Frontal cortex (tissue), 3 donors: ENCODE measurements at regions not wholly inside any gene's neighbourhood (a gene's known extent, or its start where the extent isn't known, plus 50 kb on each side); places are given as distances from the start of the nearest gene placed in this dataset.

Experiments used
- DNase-seq, 2 donors: peaks; one replicate each; pipeline ENCODE4 v3.0.0; 2012; ENCODE audit warnings: low spot score in 2 of 2
- FAIRE-seq: peaks from 2 replicates; lab custom pipeline; 2012; peaks lifted over from hg19 to GRCh38; lab: Jason Lieb, UNC
- donor health status: control.
- donor health status: control.
- donor health status: control.

DNA sequence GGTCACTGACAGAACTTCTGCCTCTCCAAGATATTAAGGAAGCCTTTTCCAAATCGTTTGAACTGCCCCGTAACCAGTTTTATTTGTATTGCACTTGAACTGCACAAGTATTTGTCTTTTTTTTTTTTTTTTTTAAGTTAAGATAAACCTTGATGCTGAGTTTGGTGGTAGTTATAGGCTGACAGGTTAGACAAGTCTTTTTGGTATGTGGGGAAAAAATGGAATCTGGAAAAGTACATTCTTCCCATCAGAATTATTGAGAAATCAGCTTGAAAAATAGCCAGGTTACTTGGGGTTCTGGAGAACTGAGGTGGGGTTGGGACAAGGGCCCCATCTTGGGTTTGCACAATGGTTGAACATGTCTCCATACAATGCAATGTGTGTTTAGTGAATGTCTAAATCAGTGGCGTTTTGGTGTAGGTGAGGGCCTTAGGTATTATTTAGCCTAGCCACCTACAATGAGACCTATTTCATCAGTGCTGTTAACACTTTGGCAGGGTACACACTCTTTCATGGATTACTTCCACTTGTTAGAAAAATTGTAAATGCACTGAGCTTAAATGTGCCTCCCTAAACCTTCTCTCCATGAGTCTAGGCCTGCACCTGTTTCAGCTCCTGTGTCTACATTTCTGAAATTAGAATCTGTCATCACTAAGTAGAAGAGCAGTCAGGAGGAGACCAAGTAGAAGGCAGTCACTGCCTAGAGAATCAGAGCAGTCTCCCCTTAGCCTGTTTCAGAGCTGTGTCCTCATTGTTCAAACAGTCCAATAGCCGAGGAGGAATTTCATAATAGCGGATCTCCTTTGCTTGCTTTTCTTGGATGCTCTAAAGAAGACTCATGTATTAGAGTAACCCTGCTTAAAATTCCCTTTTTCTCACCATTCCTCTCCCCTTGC is 140.0 kb upstream of the HMHB1 start:
- FAIRE-seq, result no peak
- no peak for DNase-seq

DNA sequence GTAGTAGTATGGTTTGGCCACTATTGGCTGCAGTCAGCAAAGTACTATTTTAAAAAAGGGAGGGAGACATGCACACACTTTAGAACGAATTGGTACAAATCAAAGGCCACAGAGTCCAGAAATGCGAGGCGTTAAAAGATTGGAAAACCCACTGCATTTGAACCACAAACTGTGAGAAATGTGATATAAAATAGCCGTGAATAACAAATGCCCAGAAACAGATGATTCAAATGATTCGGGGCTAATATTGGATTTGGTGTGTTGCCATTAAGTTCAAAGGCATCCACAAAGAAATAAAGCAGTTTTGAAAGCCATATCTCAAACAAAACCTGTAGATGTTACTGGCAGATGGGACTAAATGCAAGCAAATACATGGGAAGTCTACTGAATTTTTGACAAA is 140.9 kb upstream of the HMHB1 start:
- FAIRE-seq (no peak), DNase-seq (no peak)

- DNase-seq (no peak), FAIRE-seq (no peak)
These were observed 146.1 kb upstream of the HMHB1 start for GRCh38 chr5:143665866-143666265.

- FAIRE-seq, result no peak
- no peak for DNase-seq
These were observed 147.3 kb upstream of the HMHB1 start for GRCh38 chr5:143664623-143665022.

DNA sequence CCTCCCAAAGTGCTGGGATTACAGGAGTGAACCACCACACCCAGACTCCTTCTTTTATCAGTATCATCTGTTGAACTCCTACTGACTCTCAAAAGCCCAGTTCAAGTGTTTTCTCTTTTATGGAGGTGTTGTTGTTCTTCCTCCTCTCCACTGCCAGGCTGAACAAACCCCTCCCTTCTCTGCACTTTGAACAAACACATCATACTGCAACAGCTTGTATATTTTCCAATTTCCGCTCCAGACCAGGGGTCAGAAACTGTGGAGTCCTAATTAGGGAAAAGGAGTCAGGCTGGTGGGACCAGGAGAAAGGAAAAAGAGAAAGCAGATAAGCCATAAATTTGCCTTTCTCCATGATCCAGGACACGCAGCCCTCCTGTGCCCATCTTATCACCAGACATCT is 148.1 kb upstream of the HMHB1 start:
- no peak for DNase-seq
- no peak for FAIRE-seq

- FAIRE-seq, result no peak
- no peak for DNase-seq
These were observed 149.9 kb upstream of the HMHB1 start for GRCh38 chr5:143662020-143662419.

DNA sequence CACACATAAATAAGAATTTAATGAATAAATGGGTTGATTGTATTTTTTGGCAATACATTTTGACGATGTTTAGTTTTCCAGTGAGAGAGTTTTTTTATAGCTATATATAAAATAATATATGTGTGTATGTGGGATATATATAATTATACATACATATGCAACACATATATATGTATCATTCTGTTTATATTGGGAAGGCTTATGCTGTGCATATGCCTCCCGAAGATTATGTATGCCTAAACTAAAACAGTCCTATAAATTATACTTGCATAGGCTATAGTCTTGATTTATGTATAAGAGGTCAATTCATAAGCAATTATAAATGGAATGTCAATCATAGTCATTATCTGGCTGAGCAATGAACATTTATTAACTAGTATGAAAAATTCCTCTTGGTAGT is 151.3 kb upstream of the HMHB1 start:
- FAIRE-seq (no peak), DNase-seq (no peak)

DNA sequence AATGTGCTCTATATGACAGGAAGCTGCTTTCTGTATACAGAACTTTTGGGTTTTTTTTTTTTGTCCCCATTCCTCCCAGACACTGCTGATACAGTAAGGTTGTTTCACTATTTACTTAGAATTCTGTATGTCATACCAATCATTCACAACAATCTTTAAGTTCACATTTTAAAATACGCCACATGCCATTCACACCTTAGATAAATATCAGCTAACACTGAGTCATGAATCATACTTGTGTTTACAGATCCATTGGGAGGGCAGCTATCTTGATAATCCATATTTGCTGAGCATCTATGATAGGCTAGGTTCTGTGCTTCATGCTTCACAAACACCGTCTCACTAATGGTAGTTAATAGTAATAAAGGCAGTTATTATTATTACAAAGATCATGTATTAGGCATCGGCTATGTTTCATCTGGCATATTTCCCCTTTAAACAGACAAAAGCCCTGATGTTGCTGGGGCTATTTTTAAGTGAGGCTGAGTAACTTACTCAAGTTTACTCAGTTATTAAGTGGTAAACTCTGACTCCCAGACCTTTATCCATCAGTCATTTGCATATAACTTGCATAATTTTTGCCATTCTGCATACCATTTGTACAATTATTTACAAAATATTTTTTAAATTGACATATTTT is 152.2 kb upstream of the HMHB1 start:
- no peak for FAIRE-seq
- no peak for DNase-seq

DNA sequence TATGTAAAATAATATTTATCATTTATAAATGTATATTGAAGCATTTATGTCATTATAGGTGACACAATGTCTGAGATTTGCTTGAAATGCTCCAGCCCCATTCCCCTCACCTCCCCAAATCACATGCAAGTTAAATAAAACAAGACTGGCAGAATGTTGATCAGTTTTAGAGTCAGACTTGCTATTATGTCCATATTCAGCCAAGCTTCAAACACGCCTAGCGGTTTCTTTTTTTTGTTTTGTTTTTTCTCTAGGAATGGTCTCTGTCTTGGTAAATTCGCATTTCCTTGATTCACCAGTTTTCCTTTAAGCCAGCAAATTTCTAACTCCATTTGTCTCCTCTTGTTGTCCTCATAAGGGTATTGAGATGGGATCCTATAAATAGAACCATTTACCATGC is 153.0 kb upstream of the HMHB1 start:
- no peak for DNase-seq
- FAIRE-seq, result no peak

DNA sequence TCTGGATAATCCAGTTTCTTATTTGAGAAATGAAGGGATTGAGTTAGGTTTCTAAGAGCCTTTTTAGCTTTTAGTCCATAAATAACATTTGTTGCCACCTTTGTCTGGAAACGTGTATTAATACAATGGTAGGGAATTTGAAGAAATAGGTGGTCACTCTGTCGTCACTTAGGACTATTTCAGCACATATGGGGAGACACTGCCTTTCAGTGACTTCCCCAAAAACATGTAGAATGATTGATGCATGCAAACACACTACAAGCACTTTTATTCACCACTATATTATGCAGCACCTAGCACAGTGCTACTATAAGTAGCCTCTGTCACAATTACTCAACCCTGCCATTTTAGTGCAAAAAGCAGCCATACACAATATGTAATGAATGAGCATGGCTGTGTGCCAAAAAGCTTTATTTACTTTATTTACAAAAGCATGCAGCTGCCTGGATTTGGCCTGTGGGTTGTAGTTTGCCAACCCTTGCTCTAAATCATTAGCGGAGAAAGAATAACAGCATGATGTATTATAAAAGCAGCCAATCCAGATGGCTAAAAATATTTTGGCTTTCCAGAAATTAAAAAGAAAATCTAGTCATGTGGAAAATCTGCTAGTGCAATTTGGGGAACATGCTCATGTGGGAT is 154.2 kb upstream of the HMHB1 start:
- no peak for FAIRE-seq
- no peak for DNase-seq

DNA sequence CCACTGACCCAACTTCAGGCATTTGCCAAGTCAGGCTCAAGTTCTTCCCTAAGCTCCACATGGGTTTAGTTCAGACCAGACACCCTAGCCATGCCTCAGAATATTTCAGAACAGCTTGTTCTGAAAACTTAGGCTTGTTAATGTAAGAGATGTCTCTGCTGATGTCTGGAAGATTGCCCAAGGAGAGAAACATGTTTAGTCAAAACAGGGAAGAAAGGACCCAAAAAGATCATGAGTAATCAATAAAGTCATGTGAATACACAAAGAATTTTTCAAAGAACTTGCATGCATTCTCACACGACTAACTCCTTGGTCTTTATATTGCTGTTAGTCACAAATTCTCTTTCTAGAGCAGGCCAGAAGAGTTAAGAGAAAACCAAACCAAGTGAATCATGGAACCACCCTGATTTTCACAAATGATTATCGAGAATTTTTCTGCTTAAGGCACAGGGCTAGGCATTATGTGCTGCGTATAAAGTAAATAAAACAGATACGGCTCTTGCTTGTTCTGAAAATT is 158.1 kb upstream of the HMHB1 start:
- DNase-seq (no peak), FAIRE-seq (no peak)

- FAIRE-seq (no peak), DNase-seq (no peak)
These were observed 158.7 kb upstream of the HMHB1 start for GRCh38 chr5:143653256-143653655.

GRCh38 chr5:143652108-143652700 is 159.8 kb upstream of the HMHB1 start:
- DNase-seq (no peak), FAIRE-seq (no peak)

DNA sequence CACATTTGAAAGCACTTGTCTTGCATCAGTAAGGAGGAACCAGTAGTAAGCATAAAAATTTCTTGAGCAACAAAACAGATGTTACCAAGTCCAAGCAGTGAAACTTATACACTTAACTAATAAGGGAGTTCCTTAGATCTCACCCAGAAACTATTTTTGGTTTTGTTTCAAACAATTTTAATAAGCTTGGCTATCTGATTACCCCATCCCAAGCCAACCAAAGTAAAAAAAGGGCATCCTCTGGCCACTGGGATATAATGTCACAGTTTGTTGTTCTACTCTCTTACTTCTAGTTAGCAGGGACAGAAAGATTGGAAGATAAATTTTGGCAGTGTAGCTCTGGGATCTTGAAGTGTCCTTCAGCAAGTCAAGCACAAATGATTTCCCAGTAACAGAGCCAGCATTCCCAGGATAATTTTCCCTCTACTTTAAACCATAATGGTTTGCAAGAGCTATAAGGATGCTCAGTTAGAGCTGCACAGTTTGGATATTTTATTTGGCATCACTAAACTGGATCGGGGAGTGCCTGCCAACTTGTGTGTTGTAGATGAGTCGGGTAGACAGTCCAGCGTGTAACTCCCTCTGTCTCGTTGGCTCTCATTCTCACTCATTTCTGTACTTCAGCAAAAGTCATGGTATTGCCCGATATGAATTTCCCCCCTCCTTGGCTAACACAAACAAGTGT is 161.9 kb upstream of the HMHB1 start:
- DNase-seq, result no peak
- no peak for FAIRE-seq

DNA sequence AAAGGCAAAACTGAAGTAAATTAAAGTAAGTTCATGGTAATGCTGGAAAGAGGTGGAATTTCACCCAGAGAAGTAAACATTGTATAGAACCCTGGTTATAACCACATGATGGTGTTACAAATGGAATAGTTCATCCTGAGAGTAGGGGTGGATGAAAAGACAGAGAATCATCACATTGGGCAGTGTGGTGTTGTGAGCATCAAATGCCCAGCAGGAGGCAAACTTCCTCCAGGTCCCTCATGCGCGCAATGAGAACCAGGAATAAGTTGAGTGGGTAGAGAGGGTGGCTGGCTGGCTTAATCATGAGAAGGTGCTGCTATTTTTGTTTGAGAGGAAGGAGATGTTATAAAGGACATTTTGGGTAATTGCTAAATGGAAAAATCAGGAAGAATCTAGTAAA is 163.3 kb upstream of the HMHB1 start:
- FAIRE-seq, result no peak
- DNase-seq, result no peak

DNA sequence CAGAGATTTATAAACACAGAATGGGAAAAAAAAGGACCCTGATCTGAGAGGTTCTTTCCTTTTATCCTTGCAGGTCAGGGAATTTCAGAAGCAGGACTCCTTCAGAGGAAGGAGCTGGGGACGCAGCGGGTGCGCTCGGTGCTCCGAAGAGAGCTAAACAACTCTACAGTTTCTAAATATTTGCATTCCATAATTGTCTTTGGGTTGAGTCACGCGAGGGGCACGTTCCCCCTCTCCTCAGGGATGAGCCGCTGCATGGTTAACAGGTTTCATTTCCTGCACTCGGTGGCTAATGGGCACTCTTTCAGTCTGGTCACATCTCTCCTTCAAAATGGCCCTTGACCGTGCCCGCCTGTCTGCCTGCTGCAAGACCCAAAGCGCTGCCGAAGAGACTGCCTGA is 165.0 kb upstream of the HMHB1 start:
- no peak for DNase-seq
- FAIRE-seq, result no peak

DNA sequence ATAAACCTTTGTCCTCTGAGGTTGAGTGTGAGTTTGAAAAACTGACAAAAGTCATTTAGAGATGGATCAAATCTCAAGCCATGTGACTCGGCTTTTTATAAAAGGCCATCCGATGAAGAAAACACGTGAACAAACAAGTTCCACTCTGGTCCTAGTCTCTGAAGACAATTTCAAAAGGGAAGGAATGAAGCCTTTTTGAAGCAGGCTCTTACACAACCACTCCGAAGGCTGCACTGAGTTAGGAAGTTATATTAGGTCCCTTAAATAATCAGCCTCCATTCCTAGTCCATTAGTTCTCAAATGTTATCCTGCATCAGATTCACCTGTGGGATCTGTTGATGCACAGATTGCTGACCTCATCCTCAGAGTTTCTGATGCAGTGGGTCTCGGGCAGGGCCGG is 166.6 kb upstream of the HMHB1 start:
- FAIRE-seq, result no peak
- no peak for DNase-seq

DNA sequence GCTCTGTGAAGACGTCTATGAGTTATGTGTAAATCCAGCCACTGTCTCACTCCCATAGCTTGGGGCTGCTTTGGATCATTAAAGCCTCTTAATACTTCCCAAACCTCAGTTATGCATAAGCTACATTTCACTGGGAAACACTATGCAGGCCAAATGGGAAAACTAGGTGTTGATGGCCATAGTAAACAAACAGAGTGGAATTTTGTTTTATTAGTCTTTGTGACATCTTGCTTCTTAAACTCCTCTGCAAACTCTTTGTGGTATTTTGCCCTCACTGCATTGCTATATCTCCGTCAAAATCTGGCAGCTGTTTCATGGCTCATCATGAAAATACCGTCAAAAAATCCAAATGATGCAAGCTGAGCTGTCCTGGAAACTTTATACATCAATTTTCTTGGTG is 167.2 kb upstream of the HMHB1 start:
- DNase-seq, result no peak
- no peak for FAIRE-seq

GRCh38 chr5:143642791-143643190 is 169.2 kb upstream of the HMHB1 start:
- DNase-seq (no peak), FAIRE-seq (no peak)
